ENCODE measurements at regions not wholly inside any gene's neighbourhood (a gene's known extent, or its start where the extent isn't known, plus 50 kb on each side); places are given as distances from the start of the nearest gene placed in this dataset.
"Not testable (repeated sequence)": the region's sequence is repeated elsewhere in the genome, so short reads cannot be mapped to it uniquely, and the experiment has no call there.

DNA sequence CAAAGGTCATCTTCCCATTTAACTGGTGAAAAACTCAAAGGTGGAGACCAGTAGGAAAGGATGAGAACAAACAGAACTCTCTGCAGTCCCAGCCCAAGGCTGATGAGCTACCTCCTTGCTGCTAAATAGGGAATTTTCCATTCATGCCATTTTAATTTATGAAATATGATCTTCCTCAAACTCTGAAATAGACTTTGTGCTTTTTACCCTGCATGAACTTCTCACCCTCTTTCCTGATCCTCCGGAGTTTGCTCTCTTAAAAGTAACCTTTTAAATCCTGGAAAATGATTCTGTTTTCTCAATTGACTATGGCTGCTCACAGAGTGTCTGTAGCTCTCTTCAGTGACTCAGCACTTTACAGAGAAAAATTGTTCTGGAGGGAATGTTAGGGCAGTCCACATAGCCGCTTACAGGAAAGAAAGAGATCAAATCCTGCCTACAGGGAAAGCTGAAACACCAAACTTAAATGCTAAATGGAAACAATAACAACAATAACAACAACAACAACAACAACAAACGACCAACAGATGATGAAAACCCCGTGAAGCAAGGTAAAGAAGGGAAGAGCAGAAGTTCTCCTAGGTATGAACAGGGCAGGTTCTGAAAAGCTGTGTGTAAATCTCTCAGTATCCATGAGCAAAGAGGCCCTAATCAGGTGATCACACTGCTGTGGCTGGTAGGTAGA is 79.8 kb upstream of the SESTD1 start:
- DNase-seq (no peak), ATAC-seq (replicated peaks in 1 of 2) (no peak)
- H3K27me3 Mint-ChIP-seq (ENCODE audit: low read depth): no peaks in the 10 kb centered on the region
- H3K9me3 Mint-ChIP-seq: no peaks in the 10 kb centered on the region
- H3K4me3 Mint-ChIP-seq: no peak overlapping the region
- no peaks in the 10 kb centered on the region for H3K36me3 Mint-ChIP-seq (ENCODE audit: insufficient read depth in 2 of 2)
- H3K27ac Mint-ChIP-seq: peak overlapping the region; percentile 0
- H3K4me1 Mint-ChIP-seq (ENCODE audit: low read depth): no peaks in the 10 kb centered on the region

- Mint-ChIP-seq H3K4me1 (ENCODE audit: low read depth) (no peaks in the 10 kb centered on the region), H3K27me3 (ENCODE audit: low read depth) (no peaks in the 10 kb centered on the region), H3K27ac (no peak overlapping the region), H3K36me3 (ENCODE audit: insufficient read depth in 2 of 2) (no peaks in the 10 kb centered on the region), H3K4me3 (no peak overlapping the region), H3K9me3 (no peaks in the 10 kb centered on the region)
- no peak for ATAC-seq (replicated peaks in 1 of 2)
- DNase-seq: no peak
These were observed 79.3 kb upstream of the SESTD1 start for GRCh38 chr2:179343945-179344279.

- DNase-seq (no peak), ATAC-seq (replicated peaks in 1 of 2) (no peak)
- Mint-ChIP-seq H3K4me3 (no peak overlapping the region), H3K4me1 (ENCODE audit: low read depth) (no peaks in the 10 kb centered on the region), H3K36me3 (ENCODE audit: insufficient read depth in 2 of 2) (no peaks in the 10 kb centered on the region), H3K27ac (no peak overlapping the region), H3K27me3 (ENCODE audit: low read depth) (no peaks in the 10 kb centered on the region), H3K9me3 (no peaks in the 10 kb centered on the region)
These were observed 76.7 kb upstream of the SESTD1 start for GRCh38 chr2:179341152-179341866.

- H3K36me3 Mint-ChIP-seq (ENCODE audit: insufficient read depth in 2 of 2): no peaks in the 10 kb centered on the region
- no peak overlapping the region for H3K4me3 Mint-ChIP-seq
- no peaks in the 10 kb centered on the region for H3K4me1 Mint-ChIP-seq (ENCODE audit: low read depth)
- ATAC-seq (replicated peaks in 1 of 2): no peak
- H3K27me3 Mint-ChIP-seq (ENCODE audit: low read depth): no peaks in the 10 kb centered on the region
- no peak overlapping the region for H3K27ac Mint-ChIP-seq
- H3K9me3 Mint-ChIP-seq: no peaks in the 10 kb centered on the region
- no peak for DNase-seq
These were observed 76.0 kb upstream of the SESTD1 start for GRCh38 chr2:179340678-179341077.

- H3K4me3 Mint-ChIP-seq: no peak overlapping the region
- no peak for ATAC-seq (replicated peaks in 1 of 2)
- H3K4me1 Mint-ChIP-seq (ENCODE audit: low read depth): no peaks in the 10 kb centered on the region
- H3K36me3 Mint-ChIP-seq (ENCODE audit: insufficient read depth in 2 of 2): no peaks in the 10 kb centered on the region
- no peak overlapping the region for H3K27ac Mint-ChIP-seq
- H3K27me3 Mint-ChIP-seq (ENCODE audit: low read depth): no peaks in the 10 kb centered on the region
- no peaks in the 10 kb centered on the region for H3K9me3 Mint-ChIP-seq
- DNase-seq: no peak
These were observed 74.0 kb upstream of the SESTD1 start for GRCh38 chr2:179338681-179339080.

DNA sequence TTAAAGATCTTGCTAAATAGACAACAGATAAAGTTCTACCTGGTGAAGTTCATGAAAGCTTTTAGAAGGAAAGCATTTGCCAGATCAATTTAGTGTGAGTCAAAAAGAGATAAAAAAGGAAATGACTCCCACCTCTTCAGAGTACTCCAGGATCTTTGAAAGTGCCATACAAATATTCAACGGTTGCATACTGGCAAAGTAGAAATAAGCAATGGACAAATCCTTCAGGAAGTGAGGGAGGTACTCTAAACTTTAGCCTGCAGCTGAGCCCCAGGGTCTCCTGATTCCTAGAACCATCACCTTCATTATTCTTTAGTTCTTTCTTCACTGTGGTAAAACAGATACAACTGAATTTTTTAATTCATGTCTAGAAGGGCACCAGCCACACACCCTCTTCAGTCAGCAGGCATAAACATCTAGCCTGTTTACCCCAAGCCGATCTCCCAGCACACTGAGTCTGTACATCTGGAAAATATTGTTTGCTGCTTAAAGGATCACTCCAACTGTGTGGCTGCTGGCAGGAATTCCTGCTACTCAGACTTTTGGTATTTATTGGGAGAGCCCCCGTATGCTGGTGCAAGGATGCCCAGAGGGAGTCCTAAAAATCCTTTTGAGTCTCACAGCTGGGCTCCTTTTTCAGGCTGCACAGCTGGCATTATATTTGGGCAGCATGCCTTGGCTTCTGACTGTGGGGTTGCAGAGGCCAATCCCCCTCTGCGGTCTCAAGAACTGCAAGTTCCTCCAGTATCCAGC is 72.3 kb upstream of the SESTD1 start:
- Mint-ChIP-seq H3K27ac (no peak overlapping the region), H3K4me1 (ENCODE audit: low read depth) (no peaks in the 10 kb centered on the region), H3K4me3 (no peak overlapping the region), H3K36me3 (ENCODE audit: insufficient read depth in 2 of 2) (no peaks in the 10 kb centered on the region), H3K27me3 (ENCODE audit: low read depth) (no peaks in the 10 kb centered on the region), H3K9me3 (no peaks in the 10 kb centered on the region)
- no peak for DNase-seq
- no peak for ATAC-seq (replicated peaks in 1 of 2)

DNA sequence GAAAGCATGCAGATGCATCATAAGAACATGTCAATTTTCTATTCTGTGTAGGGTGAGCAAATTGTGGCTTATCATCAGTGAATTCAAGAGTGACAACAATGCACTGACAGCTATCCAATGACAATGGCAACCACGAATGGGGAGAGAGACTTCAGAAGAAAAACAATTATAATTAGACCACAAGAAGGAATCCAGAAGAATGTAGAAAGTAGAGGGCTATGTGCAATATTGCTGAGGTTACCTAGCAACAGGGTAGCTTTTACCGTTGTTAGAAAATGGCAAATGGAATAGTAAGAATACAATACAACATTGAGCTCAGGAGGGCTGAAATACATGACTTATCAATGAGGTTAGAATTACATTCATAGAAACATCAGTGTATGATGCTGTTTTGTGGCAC is 71.1 kb upstream of the SESTD1 start:
- H3K4me1 Mint-ChIP-seq (ENCODE audit: low read depth): no peaks in the 10 kb centered on the region
- H3K27me3 Mint-ChIP-seq (ENCODE audit: low read depth): no peaks in the 10 kb centered on the region
- no peak for DNase-seq
- H3K4me3 Mint-ChIP-seq: no peak overlapping the region
- no peak overlapping the region for H3K27ac Mint-ChIP-seq
- H3K36me3 Mint-ChIP-seq (ENCODE audit: insufficient read depth in 2 of 2): no peaks in the 10 kb centered on the region
- no peak for ATAC-seq (replicated peaks in 1 of 2)
- H3K9me3 Mint-ChIP-seq: peaks cover 0 to 4% of the 10 kb centered on the region in 2 donors

GRCh38 chr2:179332903-179333302 is 68.3 kb upstream of the SESTD1 start:
- Mint-ChIP-seq H3K36me3 (ENCODE audit: insufficient read depth in 2 of 2) (no peaks in the 10 kb centered on the region), H3K9me3 (peaks cover 0 to 8% of the 10 kb centered on the region in 2 donors), H3K27ac (no peak overlapping the region), H3K4me3 (no peak overlapping the region), H3K27me3 (ENCODE audit: low read depth) (peaks cover 7% of the 10 kb centered on the region), H3K4me1 (ENCODE audit: low read depth) (no peaks in the 10 kb centered on the region)
- ATAC-seq (replicated peaks in 1 of 2): no peak
- no peak for DNase-seq

DNA sequence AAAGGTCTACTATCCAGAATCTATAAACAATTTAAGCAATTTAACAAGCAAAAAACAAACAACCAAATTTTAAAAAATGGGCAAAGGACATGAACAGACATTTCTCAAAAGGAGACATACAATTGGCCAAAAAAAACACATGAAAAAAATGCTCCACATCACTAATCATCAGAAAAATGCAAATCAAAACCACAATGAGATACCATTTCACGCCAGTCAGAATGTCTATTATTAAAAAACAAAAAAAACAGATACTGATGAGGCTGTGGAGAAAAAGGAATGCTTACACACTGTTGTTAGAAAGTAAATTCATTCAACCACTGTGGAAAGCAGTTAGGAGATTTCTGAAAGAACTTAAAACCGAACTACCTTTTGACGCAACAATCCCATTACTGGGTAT is 66.4 kb upstream of the SESTD1 start:
- ATAC-seq (replicated peaks in 1 of 2) (no peak), DNase-seq (no peak)
- Mint-ChIP-seq H3K9me3 (peaks cover 0 to 8% of the 10 kb centered on the region in 2 donors), H3K4me3 (no peak overlapping the region), H3K36me3 (ENCODE audit: insufficient read depth in 2 of 2) (no peaks in the 10 kb centered on the region), H3K4me1 (ENCODE audit: low read depth) (no peaks in the 10 kb centered on the region), H3K27ac (no peak overlapping the region), H3K27me3 (ENCODE audit: low read depth) (peaks cover 11% of the 10 kb centered on the region)

GRCh38 chr2:179322289-179322688 is 57.7 kb upstream of the SESTD1 start:
- Mint-ChIP-seq H3K4me3 (no peak overlapping the region), H3K27ac (no peak overlapping the region)
- no peak for ATAC-seq (replicated peaks in 1 of 2)

DNA sequence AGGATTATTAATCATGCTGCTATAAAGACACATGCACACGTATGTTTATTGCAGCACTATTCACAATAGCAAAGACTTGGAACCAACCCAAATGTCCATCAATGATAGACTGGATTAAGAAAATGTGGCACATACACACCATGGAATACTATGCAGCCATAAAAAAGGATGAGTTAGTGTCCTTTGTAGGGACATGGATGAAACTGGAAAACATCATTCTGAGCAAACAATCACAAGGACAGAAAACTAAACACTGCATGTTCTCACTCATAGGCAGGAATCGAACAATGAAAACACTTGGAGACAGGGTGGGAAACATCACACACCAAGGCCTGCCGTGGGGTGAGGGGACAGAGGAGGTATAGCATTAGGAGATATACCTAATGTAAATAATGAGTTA is 56.4 kb upstream of the SESTD1 start:
- ATAC-seq (replicated peaks in 1 of 2); H3K4me3 Mint-ChIP-seq: not testable (repeated sequence)

More at GRCh38 chr2:179322289-179322688, 57.7 kb upstream of the SESTD1 start:
- Mint-ChIP-seq H3K27me3 (ENCODE audit: low read depth) (no peaks in the 10 kb centered on the region), H3K36me3 (ENCODE audit: insufficient read depth in 2 of 2) (no peaks in the 10 kb centered on the region), H3K4me1 (ENCODE audit: low read depth) (no peaks in the 10 kb centered on the region), H3K9me3 (peaks cover 0 to 2% of the 10 kb centered on the region in 2 donors)
- DNase-seq: no peak

DNA sequence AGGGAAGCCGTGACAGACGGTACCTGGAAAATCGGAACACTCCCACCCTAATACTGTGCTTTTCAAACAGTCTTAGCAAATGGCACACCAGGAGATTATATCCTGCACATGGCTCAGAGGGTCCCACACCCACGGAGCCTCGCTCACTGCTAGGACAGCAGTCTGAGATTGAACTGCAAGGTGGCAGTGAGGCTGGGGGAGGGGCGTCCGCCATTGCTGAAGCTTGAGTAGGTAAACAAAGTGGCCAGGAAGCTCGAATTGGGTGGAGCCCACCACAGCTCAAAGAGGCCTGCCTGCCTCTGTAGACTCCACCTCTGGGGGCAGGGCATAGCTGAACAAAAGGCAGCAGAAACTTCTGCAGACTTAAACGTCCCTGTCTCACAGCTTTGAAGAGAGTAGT is 50.1 kb upstream of the SESTD1 start:
- H3K27me3 Mint-ChIP-seq (ENCODE audit: low read depth): peaks cover 16% of the 10 kb centered on the region
- not testable (repeated sequence) for ATAC-seq (replicated peaks in 1 of 2); H3K36me3 Mint-ChIP-seq (ENCODE audit: insufficient read depth in 2 of 2); H3K27ac Mint-ChIP-seq; H3K4me1 Mint-ChIP-seq (ENCODE audit: low read depth); DNase-seq; H3K9me3 Mint-ChIP-seq; H3K4me3 Mint-ChIP-seq

More for the DNA sequence above, 56.4 kb upstream of the SESTD1 start:
- DNase-seq; H3K36me3 Mint-ChIP-seq (ENCODE audit: insufficient read depth in 2 of 2); H3K9me3 Mint-ChIP-seq; H3K27ac Mint-ChIP-seq; H3K4me1 Mint-ChIP-seq (ENCODE audit: low read depth); H3K27me3 Mint-ChIP-seq (ENCODE audit: low read depth): not testable (repeated sequence)

Measured in activated T-cell treated with anti-CD3 and anti-CD28 coated beads, Interleukin-2, amount 50 U/mL, for 72 hours (primary cell).